ENCODE measurements at regions not wholly inside any gene's neighbourhood (a gene's known extent, or its start where the extent isn't known, plus 50 kb on each side); places are given as distances from the start of the nearest gene placed in this dataset.

GRCh38 chr4:124902001-124902515 is 189.5 kb upstream of the ANKRD50 start:
- Histone ChIP-seq H3K9ac (ENCODE audit: insufficient read depth in 1 of 2, low read length in 2 of 2) (no peak overlapping the region), H3K4me3 (no peak overlapping the region), H3K4me1 (ENCODE audit: control insufficient read depth in 5 of 5, insufficient read depth in 5 of 5, low read length in 5 of 5) (peaks cover 0 to 17% (median 6%) of the 10 kb centered on the region in 5 donors), H3K27ac (ENCODE audit: low read depth in 1 of 2, low read length in 1 of 2) (no peak overlapping the region), H3K9me3 (ENCODE audit: control insufficient read depth in 4 of 4, insufficient read depth in 3 of 4, low read length in 3 of 4) (no peaks in the 10 kb centered on the region), H3K36me3 (ENCODE audit: control insufficient read depth in 4 of 4, insufficient read depth in 4 of 4, low read length in 4 of 4) (no peaks in the 10 kb centered on the region), H3K27me3 (ENCODE audit: control insufficient read depth in 3 of 3, insufficient read depth in 3 of 3, low read length in 2 of 3) (no peaks in the 10 kb centered on the region)
- TF ChIP-seq CTCF (IDR thresholded peaks at IDR 0.05; ENCODE audit: control extremely low read depth, extremely low read depth), result no peak
- ATAC-seq (ENCODE audit: insufficient read depth, low FRiP score) (no peak), DNase-seq (peak in 1 of 3 donors; percentile 17)
- 65 to 84% methylated on average over 1 of the region's 1 CpG for WGBS, 2 donors

- no peak for TF ChIP-seq CTCF (IDR thresholded peaks at IDR 0.05; ENCODE audit: control extremely low read depth, extremely low read depth)
- WGBS, 2 donors, result 91 to 93% methylated on average over 5 of the region's 5 CpGs
Observed at GRCh38 chr4:124899997-124900396, 187.5 kb upstream of the ANKRD50 start.

GRCh38 chr4:124890522-124890921 is 178.0 kb upstream of the ANKRD50 start:
- ATAC-seq (ENCODE audit: insufficient read depth, low FRiP score) (no peak), DNase-seq (no peak)
- Histone ChIP-seq H3K4me3 (no peak overlapping the region), H3K27me3 (ENCODE audit: control insufficient read depth in 3 of 3, insufficient read depth in 3 of 3, low read length in 2 of 3) (no peaks in the 10 kb centered on the region), H3K27ac (ENCODE audit: low read depth in 1 of 2, low read length in 1 of 2) (no peak overlapping the region), H3K9ac (ENCODE audit: insufficient read depth in 1 of 2, low read length in 2 of 2) (no peak overlapping the region), H3K36me3 (ENCODE audit: control insufficient read depth in 4 of 4, insufficient read depth in 4 of 4, low read length in 4 of 4) (no peaks in the 10 kb centered on the region), H3K4me1 (ENCODE audit: control insufficient read depth in 5 of 5, insufficient read depth in 5 of 5, low read length in 5 of 5) (peaks cover 0 to 1% (median 0%) of the 10 kb centered on the region in 5 donors), H3K9me3 (ENCODE audit: control insufficient read depth in 4 of 4, insufficient read depth in 3 of 4, low read length in 3 of 4) (no peaks in the 10 kb centered on the region)
- TF ChIP-seq CTCF (IDR thresholded peaks at IDR 0.05; ENCODE audit: control extremely low read depth, extremely low read depth), result no peak
- 79 to 80% methylated on average over 3 of the region's 3 CpGs for WGBS, 2 donors

More at GRCh38 chr4:124899997-124900396, 187.5 kb upstream of the ANKRD50 start:
- DNase-seq (no peak), ATAC-seq (ENCODE audit: insufficient read depth, low FRiP score) (no peak)
- peaks cover 0 to 5% (median 0%) of the 10 kb centered on the region in 4 donors for H3K9me3 ChIP-seq (ENCODE audit: control insufficient read depth in 4 of 4, insufficient read depth in 3 of 4, low read length in 3 of 4)
- no peaks in the 10 kb centered on the region for H3K27me3 ChIP-seq (ENCODE audit: control insufficient read depth in 3 of 3, insufficient read depth in 3 of 3, low read length in 2 of 3)
- H3K4me1 ChIP-seq (ENCODE audit: control insufficient read depth in 5 of 5, insufficient read depth in 5 of 5, low read length in 5 of 5), result peaks cover 0 to 16% (median 4%) of the 10 kb centered on the region in 5 donors
- no peak overlapping the region for H3K27ac ChIP-seq (ENCODE audit: low read depth in 1 of 2, low read length in 1 of 2)
- H3K4me3 ChIP-seq, result no peak overlapping the region
- H3K36me3 ChIP-seq (ENCODE audit: control insufficient read depth in 4 of 4, insufficient read depth in 4 of 4, low read length in 4 of 4), result no peaks in the 10 kb centered on the region
- no peak overlapping the region for H3K9ac ChIP-seq (ENCODE audit: insufficient read depth in 1 of 2, low read length in 2 of 2)

- Histone ChIP-seq H3K4me3 (no peak overlapping the region), H3K27me3 (ENCODE audit: control insufficient read depth in 3 of 3, insufficient read depth in 3 of 3, low read length in 2 of 3) (no peaks in the 10 kb centered on the region), H3K36me3 (ENCODE audit: control insufficient read depth in 4 of 4, insufficient read depth in 4 of 4, low read length in 4 of 4) (no peaks in the 10 kb centered on the region), H3K4me1 (ENCODE audit: control insufficient read depth in 5 of 5, insufficient read depth in 5 of 5, low read length in 5 of 5) (peaks cover 0 to 1% (median 0%) of the 10 kb centered on the region in 5 donors), H3K27ac (ENCODE audit: low read depth in 1 of 2, low read length in 1 of 2) (no peak overlapping the region), H3K9me3 (ENCODE audit: control insufficient read depth in 4 of 4, insufficient read depth in 3 of 4, low read length in 3 of 4) (no peaks in the 10 kb centered on the region), H3K9ac (ENCODE audit: insufficient read depth in 1 of 2, low read length in 2 of 2) (no peak overlapping the region)
- TF ChIP-seq CTCF (IDR thresholded peaks at IDR 0.05; ENCODE audit: control extremely low read depth, extremely low read depth), result no peak
- ATAC-seq (ENCODE audit: insufficient read depth, low FRiP score), result no peak
- 89% methylated on average over 3 of the region's 3 CpGs for WGBS, 2 donors
- DNase-seq, result no peak
Observed at GRCh38 chr4:124887739-124888138, 175.2 kb upstream of the ANKRD50 start.

Data from lung (tissue), 11 donors.